ENCODE measurements at regions not wholly inside any gene's neighbourhood (a gene's known extent, or its start where the extent isn't known, plus 50 kb on each side); places are given as distances from the start of the nearest gene placed in this dataset.

- TF ChIP-seq, protein P1, sequence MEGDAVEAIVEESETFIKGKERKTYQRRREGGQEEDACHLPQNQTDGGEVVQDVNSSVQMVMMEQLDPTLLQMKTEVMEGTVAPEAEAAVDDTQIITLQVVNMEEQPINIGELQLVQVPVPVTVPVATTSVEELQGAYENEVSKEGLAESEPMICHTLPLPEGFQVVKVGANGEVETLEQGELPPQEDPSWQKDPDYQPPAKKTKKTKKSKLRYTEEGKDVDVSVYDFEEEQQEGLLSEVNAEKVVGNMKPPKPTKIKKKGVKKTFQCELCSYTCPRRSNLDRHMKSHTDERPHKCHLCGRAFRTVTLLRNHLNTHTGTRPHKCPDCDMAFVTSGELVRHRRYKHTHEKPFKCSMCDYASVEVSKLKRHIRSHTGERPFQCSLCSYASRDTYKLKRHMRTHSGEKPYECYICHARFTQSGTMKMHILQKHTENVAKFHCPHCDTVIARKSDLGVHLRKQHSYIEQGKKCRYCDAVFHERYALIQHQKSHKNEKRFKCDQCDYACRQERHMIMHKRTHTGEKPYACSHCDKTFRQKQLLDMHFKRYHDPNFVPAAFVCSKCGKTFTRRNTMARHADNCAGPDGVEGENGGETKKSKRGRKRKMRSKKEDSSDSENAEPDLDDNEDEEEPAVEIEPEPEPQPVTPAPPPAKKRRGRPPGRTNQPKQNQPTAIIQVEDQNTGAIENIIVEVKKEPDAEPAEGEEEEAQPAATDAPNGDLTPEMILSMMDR (IDR thresholded peaks at IDR 0.05; ENCODE audit: borderline replicate concordance, insufficient read depth, low read depth, low read length), result no peak
- H3K4me3 ChIP-seq (ENCODE audit: low read depth, low read length), result no peak overlapping the region
These were observed 373.1 kb upstream of the GNPDA2 start for GRCh38 chr4:45099471-45099870.

DNA sequence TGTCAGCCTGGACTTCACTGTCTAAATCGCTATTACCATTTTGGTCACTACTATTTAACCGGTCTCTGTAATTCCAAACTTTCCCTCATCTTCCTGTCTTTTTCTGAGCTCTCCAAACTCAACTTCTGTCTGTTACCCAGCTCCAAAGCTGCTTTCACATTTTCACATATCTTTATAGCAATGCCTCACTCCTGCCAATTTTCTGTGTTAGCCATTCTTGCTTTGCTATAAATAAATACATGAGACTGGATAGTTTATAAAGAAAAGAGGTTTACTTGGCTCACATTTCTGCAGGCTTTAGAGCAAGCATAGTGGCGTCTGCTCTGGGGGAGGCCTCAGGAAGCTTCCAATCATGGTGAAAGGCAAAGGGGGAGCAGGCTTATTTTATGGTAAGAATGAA, 368.3 kb upstream of the GNPDA2 start:
- no peak overlapping the region for H3K4me3 ChIP-seq (ENCODE audit: low read depth, low read length)
- TF ChIP-seq, protein P1 (IDR thresholded peaks at IDR 0.05; ENCODE audit: borderline replicate concordance, insufficient read depth, low read depth, low read length), result no peak

DNA sequence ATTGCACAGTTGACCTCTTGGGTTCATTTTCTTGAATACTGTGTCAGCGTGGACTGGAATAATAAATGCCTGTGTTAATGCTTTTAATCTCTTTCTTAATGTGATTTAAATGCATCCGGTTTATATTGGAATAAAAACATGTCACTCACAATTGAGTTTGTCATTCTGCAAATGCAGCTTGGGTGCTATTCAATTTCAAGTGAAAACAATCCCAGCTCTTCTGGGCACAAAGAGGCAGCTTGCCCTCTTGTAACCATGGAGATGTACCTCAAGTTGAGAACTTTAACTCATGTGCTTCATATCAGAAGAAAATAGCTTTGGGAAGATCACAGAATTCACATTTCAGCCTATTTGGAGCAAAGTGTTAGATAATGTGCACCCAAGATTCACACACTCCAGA, 355.7 kb upstream of the GNPDA2 start:
- TF ChIP-seq, protein P1 (IDR thresholded peaks at IDR 0.05; ENCODE audit: borderline replicate concordance, insufficient read depth, low read depth, low read length), result no peak
- no peak overlapping the region for H3K4me3 ChIP-seq (ENCODE audit: low read depth, low read length)

GRCh38 chr4:45079616-45080015, 353.3 kb upstream of the GNPDA2 start:
- TF ChIP-seq, protein P1 (IDR thresholded peaks at IDR 0.05; ENCODE audit: borderline replicate concordance, insufficient read depth, low read depth, low read length), result no peak
- no peak overlapping the region for H3K4me3 ChIP-seq (ENCODE audit: low read depth, low read length)

GRCh38 chr4:45078201-45078600, 351.8 kb upstream of the GNPDA2 start:
- TF ChIP-seq, protein P1 (IDR thresholded peaks at IDR 0.05; ENCODE audit: borderline replicate concordance, insufficient read depth, low read depth, low read length), result no peak

DNA sequence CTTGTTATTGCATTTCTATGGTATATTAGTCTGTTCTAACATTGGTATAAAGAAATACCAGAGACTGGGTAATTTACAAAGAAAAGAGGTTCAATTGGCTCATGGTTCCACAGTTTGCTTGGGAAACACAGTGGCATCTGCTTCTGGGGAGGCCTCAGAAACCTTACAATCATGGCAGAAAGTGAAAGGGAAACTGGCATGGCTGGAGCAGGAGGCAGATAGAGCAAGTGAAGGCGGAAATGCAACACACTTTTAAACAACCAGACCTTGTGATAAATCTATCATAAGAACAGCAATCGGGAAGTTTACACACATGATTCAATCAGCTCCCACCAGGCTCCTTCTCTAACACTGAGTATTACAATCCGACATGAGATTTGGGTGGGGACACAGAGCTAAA, 346.6 kb upstream of the GNPDA2 start:
- no peak overlapping the region for H3K4me3 ChIP-seq (ENCODE audit: low read depth, low read length)
- TF ChIP-seq, protein P1 (IDR thresholded peaks at IDR 0.05; ENCODE audit: borderline replicate concordance, insufficient read depth, low read depth, low read length), result no peak

More at GRCh38 chr4:45078201-45078600, 351.8 kb upstream of the GNPDA2 start:
- H3K4me3 ChIP-seq (ENCODE audit: low read depth, low read length), result no peak overlapping the region

GRCh38 chr4:45064741-45065140, 338.4 kb upstream of the GNPDA2 start:
- TF ChIP-seq, protein P1 (IDR thresholded peaks at IDR 0.05; ENCODE audit: borderline replicate concordance, insufficient read depth, low read depth, low read length), result no peak
- H3K4me3 ChIP-seq (ENCODE audit: low read depth, low read length), result no peak overlapping the region
